ENCODE measurements at regions not wholly inside any gene's neighbourhood (a gene's known extent, or its start where the extent isn't known, plus 50 kb on each side); places are given as distances from the start of the nearest gene placed in this dataset.
"Not testable (repeated sequence)": the region's sequence is repeated elsewhere in the genome, so short reads cannot be mapped to it uniquely, and the experiment has no call there.

DNA sequence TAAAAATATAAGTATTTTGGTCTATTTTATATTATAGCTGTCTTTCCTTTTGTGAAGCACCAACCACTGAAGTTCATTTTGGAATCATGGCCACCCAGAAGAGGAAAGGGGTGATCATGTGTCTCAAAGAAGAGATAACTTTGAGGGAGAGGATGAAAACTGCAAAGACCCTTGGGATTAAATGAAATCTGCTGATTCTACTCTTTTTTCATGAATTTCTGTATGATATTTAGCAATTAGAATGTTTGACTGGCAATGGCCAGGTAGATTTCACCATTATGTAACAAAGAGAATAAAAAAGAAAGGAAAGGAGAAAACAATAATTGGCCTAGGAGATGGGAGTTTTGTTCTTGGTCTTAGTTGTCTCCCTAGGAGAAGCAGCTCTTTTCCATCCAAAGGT lies 350.8 kb downstream of the EMP1 start:
- no peak for DNase-seq

GRCh38 chr12:13546231-13546630 lies 349.7 kb downstream of the EMP1 start:
- no peak for DNase-seq

GRCh38 chr12:13539051-13539450 lies 342.5 kb downstream of the EMP1 start:
- DNase-seq, result no peak

DNA sequence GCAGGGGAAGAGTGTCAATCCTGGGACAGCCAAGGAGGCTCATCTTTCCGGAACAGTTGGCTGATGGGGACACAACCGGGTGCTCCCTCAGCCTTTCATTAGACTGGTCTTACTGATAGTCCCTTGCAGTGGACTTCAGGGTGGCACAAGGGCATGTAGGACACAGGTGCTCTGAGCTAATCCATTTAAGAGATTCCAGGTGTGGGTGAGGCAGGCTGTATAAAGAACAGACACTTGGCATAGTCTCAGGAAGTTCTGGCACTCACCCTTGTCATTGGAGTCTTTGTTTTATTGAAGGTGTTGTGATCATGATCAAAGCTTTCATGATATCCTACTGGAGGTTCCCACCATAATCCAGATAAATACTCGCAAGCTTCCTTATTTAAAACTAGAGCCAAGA lies 341.6 kb downstream of the EMP1 start:
- no peak for DNase-seq

DNA sequence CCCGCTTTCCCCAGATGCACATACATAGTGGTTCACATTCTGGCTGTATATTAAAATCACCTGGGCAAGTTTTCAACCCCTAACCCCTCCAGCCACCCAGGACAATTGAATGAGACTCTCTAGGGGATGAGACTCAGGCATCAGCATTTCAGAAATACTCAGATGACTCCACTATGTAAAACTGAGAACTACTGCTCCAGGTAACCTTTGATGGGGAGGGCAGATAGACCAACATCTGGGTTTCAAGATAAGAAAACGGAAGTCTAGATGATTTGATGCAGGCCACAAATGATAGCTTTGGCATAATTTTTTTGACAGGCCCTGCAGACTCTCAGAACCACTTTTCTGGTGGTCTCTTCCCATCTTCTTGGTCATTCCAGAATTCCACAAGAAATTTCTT lies 341.1 kb downstream of the EMP1 start:
- DNase-seq, result no peak

- DNase-seq, result no peak
Observed at GRCh38 chr12:13536219-13536910, 339.8 kb downstream of the EMP1 start.

- no peak for DNase-seq
Observed at GRCh38 chr12:13534645-13535398, 338.3 kb downstream of the EMP1 start.

GRCh38 chr12:13534242-13534641 lies 337.7 kb downstream of the EMP1 start:
- DNase-seq, result no peak

- DNase-seq, result no peak
Observed at GRCh38 chr12:13530966-13531365, 334.4 kb downstream of the EMP1 start.

- DNase-seq, result not testable (repeated sequence)
Observed at GRCh38 chr12:13526185-13526921, 329.8 kb downstream of the EMP1 start.

GRCh38 chr12:13523536-13524307 lies 327.2 kb downstream of the EMP1 start:
- DNase-seq, result no peak

DNA sequence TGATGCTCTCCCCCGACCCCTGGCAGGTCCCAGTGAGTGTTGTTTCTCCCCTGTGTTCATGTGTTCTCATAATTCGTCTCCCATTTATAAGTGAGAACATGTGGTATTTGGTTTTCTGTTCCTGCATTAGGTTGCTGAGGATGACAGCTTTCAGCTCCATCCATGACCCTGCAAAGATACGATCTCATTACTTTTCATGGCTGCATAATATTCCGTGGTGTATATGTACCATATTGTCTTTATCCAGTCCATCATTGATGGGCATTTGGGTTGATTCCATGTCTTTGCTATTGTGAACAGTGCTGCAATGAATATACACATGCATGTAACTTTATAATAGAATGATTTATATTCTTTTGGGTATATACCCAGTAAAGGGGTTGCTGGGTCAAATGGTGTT lies 321.5 kb downstream of the EMP1 start:
- not testable (repeated sequence) for DNase-seq

GRCh38 chr12:13509740-13510139 lies 313.2 kb downstream of the EMP1 start:
- DNase-seq, result no peak

- no peak for DNase-seq
Observed at GRCh38 chr12:13505636-13506035, 309.1 kb downstream of the EMP1 start.

DNA sequence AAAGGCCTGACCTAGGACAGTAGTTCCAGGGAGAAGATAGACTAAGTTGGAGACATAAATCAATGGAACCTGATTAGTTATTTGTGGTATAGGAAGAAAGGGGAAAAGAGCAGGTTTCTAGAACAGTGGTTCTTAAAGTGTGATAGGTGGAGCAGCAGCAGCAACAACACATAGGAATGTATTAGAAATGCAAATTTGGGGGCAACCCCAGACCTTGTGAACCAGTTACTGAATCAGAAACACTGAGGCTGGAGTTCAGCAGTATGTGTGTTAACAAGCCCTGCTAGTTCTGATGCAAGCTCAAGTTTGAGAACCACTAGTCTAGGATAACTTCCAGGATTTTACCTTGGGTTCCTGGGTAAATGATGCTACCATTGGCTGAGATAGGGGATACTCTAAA lies 308.7 kb downstream of the EMP1 start:
- no peak for DNase-seq

- no peak for DNase-seq
Observed at GRCh38 chr12:13504736-13505135, 308.2 kb downstream of the EMP1 start.

DNA sequence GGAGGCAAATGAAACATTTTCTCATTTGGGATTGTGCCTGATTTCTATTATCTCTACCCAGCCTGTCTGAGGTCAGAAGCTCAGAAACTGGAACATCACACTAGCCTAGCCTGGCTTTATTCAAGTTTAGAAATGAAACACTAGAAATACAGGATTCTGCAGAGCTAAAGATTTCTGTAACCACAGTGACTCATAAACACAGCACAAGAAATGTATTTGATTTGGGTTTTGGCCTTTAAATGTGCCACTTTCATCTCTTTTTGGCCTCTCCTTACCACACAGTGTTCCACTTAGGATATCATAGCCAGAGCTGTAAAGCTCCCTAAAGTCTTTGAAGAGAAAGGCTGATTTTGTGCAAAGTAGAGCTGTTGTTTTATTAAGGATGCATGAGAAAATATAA lies 307.5 kb downstream of the EMP1 start:
- no peak for DNase-seq

GRCh38 chr12:13503094-13503835 lies 306.7 kb downstream of the EMP1 start:
- no peak for DNase-seq

DNA sequence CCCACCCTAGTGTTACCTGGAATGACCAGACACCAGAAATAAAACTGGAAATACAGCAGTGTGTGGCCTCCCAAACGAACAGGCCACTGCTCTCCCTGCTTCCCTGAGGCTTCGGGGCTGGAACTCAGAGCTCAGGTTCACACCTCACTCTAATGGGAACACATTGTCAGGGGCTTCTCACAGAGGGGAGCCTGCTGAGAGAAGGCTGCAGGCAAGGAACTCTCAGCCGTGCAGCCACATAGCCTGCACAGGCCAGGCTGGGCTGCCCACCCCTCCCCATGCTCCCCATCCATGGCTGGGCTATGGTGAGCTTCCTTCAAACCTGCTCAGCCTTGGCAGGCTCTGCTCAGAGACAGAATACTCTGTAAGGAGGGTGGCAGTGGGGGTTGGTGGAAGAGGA lies 302.5 kb downstream of the EMP1 start:
- DNase-seq, result no peak

DNA sequence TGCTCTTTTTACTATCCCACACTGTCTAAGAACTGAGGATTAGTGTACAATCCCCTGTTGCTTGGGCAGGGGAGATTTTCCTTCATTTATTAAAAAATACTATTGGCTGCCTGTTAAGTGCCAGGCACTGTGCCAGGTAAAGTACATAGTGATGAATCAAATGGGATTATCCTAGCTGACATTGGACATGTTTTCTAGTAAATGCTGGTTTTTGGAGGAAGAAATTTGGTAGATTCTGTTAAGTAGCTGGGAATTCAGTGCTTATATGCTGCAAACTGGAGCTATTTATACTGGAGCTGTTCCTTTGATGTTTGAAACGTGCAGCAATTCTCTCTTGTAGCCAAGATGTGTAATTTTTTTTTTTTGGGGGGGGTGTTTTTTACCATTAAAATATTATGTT lies 299.6 kb downstream of the EMP1 start:
- DNase-seq, result no peak

GRCh38 chr12:13489246-13489645 lies 292.7 kb downstream of the EMP1 start:
- no peak for DNase-seq

DNA sequence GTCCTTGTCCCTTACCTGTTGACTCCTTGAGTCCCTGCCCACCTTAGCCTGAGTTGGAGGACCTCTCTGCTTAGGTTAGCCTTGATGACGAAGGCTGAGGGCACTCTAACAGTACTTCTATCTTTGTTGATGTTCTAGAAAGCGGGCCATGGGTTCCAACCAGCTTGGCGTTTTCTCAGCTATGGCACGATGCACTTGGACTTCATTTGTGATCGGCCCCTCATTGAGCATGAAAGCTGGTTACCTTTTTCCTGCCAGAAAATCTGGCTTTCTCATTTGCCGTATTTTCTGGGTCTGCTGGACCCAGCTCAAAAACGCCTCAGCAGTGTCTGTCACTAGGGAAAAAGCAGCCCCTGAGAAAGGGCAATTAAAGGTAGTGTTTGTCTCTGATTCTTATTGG lies 290.8 kb downstream of the EMP1 start:
- no peak for DNase-seq
